GM08714 (cell line): ENCODE measurements at regions not wholly inside any gene's neighbourhood (a gene's known extent, or its start where the extent isn't known, plus 50 kb on each side); places are given as distances from the start of the nearest gene placed in this dataset.
"Not testable (repeated sequence)": the region's sequence is repeated elsewhere in the genome, so short reads cannot be mapped to it uniquely, and the experiment has no call there.

Experiments used
- H3K4me3 ChIP-seq: fragments of 200-500 bp; sonication (Bioruptor generic); 2 replicates; pipeline ENCODE4 v1.5.1; 2014; ENCODE audit warnings: mild to moderate bottlenecking, low read length, inconsistent platforms
- ZNF274 ChIP-seq: IDR thresholded peaks from 2 replicates; pipeline ENCODE4 v1.6.1; 2012; ENCODE audit warnings: mild to moderate bottlenecking, low read depth, low read length

DNA sequence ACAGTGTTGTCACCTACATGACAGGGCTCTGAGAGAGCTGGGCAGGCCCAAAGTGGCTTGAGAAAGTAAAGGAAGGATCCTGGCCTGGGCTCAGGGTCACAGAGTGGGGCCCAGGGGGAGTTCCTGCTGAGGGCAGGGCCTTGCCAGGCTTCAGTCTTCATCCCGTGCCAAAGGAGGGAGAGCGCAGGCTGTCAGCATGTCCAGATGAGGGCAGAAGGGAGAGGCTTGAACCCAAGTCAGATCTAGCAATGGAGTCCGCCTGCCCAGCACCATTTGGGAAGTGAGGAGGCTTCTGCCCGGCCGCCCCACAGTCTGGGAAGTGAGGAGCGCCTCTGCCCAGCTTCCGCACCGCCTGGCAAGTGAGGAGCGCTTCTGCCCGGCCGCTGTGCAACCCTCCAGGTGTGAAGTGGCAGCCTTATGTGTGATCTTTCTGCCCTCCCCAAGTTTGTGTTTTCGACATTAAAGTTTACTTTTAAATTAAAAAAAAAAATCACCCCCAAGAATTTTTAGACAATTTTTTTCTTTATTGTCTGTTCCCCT is 303.6 kb upstream of the PROK2 start:
- H3K4me3 ChIP-seq: no peak overlapping the region
- no peak for TF ChIP-seq ZNF274

DNA sequence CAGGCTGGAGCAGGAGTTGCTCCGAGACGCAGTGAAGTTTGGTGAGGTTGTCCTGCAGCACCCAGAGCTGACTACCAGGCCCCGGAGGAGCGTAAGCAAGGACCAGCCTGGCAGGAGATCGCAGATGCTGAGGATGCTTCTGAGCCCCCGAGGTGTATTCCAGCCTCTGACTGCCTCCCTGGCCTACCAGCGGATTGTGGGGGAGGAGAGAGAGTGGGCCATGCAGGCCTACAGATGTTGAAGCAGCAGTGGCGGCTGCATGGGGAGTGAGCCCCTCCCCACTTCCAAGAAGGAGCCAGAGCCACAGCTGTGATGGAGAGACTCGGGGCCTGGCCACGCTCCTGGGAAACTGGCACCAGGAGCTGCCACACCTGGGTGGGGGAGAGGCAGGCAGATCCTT is 302.5 kb upstream of the PROK2 start:
- no peak overlapping the region for H3K4me3 ChIP-seq
- no peak for TF ChIP-seq ZNF274

DNA sequence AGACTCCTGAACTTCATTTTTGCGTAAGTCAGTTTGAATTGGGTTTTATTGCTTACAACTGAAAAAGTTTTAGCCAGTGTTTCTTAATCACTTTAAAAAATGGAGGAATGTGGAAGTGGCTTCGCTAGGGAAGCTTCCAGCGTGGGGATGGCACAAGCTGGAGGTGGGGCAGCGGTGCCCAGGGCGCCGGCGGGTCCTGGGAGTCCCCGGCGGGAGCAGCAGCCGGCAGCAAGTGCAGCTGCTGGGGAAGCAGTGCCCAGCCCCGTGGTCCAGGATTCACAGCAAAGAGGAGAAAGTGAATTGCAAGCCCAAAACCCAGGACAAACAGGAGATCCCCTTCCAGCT is 301.8 kb upstream of the PROK2 start:
- no peak for TF ChIP-seq ZNF274
- no peak overlapping the region for H3K4me3 ChIP-seq

DNA sequence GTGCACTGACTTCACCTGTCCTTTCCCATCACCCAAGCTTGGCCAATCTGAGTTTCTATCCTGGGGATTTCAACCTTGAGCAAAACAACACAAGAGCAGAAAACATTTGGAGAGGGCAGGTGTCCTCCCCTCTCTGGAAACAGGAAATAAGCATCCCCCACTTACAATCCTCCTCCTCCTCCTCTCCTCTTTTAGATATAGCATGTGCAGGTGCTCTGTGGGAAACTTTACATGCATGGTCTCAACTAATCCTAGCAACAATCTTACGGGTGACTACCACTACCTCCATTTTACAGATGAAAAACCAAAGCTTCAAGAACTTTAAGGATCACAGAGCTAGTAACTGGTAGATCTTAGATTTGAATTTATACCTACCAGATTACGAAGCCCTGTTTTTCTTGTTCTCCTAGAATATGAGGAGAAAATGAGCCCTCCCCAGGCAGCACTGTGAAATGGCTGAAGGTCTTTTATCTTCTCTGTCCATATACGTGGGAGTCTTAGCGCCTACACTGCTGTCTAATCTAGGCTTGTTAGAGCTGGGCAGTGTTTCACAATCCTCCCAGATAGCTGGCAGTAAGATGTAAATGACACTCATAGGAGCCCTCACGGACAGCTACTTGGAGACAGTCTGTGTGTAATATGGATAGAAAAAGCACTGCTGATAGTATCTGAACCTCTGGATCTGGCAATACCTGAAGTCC is 301.2 kb upstream of the PROK2 start:
- H3K4me3 ChIP-seq: no peak overlapping the region
- no peak for TF ChIP-seq ZNF274

DNA sequence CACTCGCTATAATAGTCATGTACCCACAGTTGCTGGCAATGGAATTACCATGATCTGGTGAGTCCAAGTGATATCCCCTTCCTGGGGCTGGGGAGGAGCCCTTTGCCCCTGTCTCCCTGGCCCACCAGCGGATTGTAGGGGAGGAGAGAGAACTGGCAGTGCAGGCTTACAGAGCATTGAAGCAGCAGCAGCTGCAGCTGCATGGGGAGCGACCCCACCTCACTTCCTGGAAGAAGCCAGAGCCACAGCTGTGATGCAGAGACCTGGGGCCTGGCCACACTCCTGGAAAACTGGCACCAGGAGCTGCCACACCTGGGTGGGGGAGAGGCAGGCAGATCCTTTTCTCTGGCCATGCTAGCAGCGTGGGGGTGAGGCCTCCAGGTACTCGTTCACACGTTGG is 300.1 kb upstream of the PROK2 start:
- TF ChIP-seq ZNF274: no peak
- H3K4me3 ChIP-seq: no peak overlapping the region

DNA sequence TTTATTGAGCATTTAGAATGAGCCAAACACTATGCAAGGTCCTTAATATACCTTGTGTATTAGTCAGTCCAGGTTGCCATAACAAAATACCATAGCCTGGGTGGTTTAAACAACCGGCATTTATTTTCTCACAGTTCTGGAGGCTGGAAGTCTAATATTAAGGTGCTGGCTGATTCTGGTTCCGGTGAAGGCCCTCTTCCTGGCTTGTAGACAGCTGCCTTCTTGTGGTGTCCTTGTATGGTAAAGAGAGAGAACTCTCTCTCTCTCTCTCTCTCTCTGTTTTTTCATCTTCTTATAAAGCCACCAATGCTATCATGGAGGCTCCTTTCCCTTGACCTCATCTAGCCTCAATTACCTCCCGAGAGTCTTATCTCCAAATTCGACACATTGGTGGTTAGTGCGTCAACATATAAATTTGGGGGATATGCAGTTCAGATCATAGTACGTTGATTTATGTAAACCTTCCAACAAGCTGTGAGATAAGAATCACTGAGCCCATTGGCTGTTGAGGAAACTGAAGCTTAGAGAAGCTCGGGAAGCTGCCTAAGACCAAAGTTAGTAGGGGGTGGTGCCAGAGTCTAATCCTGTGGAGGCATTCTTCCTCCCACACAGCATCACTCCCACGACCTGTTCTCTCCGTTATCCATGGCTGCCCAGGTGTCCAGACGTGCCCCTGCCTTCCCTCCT is 298.0 kb upstream of the PROK2 start:
- H3K4me3 ChIP-seq: no peak overlapping the region
- TF ChIP-seq ZNF274: no peak

DNA sequence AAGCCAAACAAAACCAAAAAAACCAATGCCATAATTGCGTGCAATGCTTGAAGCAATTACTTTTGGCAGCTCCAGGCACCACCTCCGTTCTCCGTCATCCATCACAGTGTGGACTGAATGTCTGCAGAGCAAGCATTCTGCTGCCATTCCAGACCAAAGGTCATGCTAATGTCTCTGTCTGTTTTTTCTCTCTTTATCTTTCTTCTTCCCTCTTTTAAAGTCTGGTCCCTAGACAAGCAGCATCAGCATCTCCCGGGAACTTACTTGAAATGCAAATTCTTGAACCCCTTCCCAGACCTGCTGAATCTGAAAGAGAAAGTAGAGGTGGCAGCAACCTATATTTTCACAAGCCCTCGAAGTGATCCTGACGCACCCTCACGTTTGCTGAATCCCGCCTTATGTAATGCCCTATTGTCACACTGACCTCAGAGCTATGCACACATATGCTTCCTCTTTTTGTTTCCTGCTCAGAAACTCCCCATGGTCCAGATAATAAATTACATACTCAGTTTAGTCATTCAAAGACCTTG is 297.3 kb upstream of the PROK2 start:
- no peak for TF ChIP-seq ZNF274
- peak overlapping the region; percentile 28; the same call in 1 of the 2 replicates for H3K4me3 ChIP-seq

DNA sequence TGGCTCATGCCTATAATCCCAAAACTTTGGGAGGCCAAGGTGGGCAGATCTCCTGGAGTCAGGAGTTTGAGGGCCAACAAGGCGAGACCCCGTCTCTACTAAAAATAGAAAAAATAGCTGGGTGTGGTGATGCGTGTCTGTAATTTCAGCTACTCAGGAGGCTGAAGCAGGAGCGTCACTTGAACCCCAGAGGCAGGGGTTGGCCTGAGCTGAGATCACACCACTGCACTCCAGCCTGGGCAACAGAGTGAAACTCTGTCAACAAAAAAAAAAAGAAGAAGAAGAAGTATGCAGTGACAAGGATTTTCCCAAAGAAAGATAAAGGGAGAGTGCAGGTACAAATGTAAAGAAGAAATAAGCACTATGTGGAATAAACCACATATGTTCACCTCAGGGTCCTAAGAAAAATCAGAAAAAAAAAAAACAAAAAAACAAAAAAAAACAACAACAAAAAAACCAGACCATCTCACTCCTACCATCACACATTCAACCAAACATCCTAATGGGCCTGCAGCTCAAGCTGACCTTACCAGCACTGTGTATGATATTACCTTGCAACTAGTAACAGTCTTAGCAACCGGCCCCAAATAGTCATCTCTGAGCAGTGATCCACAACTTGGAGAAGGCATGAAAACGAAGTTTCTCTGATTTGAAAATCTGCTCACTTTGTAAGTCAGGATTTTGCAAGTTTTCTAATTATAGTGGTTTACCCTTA is 296.7 kb upstream of the PROK2 start:
- no peak for TF ChIP-seq ZNF274
- no peak overlapping the region; the same call in 1 of the 2 replicates for H3K4me3 ChIP-seq

DNA sequence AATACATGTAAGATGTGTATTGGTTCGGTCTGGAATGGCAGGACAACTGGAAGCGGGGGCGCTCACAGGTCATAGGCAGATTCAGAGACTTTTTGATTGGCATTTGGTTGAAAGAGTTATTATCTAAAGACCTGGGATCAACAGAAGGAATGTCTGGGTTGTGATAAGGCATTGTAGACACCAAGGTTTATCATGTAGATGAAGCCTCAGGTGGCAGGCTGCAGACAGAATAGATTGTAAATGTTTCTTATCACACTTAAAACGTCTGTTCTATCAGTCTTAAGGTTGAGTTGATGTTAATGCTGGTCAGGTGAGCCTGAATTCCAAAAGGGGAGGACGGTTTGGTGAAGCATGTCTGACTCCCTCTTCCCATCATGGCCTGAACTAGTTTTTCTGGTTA is 295.9 kb upstream of the PROK2 start:
- TF ChIP-seq ZNF274: no peak
- no peak overlapping the region for H3K4me3 ChIP-seq

DNA sequence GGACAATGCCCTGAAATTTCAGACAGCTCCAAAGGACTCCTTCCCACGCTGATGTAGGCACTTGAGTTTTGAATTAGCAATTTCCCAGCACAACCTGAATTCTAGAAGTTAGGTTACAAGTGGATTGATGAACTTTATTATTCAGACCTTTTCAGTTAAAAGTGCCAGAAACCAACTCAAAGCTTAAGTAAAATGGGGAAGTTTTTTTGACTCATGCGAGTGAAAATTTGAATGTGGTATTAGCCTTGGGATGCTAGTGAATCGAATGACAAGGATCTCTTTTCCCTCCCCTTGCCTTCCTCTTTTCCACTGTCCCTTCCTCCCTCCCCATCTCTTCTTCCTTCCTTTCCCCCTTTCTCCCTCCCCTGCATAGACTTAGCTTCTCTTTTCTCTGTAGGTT is 295.1 kb upstream of the PROK2 start:
- no peak overlapping the region for H3K4me3 ChIP-seq
- no peak for TF ChIP-seq ZNF274

DNA sequence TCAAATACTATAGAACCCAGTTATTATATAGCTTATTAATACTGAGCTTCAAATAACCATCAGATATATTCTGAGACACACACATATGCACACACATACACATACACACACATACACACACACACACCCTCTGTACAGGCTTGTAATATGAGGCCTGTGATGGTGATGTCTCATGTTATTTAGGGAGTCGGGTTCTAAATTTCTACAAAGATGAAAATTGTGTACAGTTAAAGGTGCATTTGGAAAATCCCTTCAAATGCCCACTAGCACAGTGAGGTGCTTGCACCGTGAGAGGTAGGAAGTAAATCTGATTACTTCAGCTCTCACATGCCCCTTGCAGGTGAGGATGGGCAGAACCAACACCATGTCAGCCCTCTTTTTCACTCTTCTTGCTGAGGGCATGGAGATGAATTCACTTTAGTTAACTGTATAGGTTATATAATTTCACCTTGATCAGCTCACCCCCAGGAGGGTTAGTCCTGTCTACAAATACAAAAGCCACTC is 294.5 kb upstream of the PROK2 start:
- TF ChIP-seq ZNF274: no peak
- H3K4me3 ChIP-seq: no peak overlapping the region

DNA sequence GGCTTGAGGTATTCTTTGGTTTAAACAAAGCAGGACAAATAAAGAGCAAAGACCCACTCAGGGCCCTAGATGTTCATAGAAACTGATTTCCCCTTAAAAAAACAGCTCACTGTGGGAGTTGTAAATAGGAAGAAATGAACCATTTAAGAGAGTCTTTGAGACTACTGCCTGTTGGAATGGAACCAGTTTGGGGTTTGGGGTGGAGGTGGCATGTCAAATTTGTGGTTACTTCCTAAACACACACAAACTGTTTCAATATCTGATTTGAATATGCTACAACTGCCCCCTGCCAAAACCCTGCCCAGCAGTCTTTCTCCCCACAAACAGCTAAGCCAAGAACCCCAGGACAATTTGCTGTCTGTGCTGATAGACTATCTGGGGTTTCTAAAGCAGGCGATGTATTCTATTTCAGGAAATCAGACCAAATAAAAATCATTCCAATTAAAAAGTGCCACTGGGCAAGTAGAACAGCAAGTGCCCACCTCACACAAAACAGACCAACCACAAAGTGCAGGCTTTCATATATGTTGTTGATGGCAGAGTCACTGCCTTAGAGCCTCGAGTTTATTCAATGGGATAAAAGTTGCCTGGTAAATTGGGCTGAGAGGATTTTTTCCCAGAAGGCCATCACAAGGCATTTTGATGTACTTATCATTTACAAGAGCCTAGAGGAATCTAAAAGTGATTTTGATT is 293.9 kb upstream of the PROK2 start:
- H3K4me3 ChIP-seq: no peak overlapping the region; the same call in 1 of the 2 replicates
- no peak for TF ChIP-seq ZNF274

DNA sequence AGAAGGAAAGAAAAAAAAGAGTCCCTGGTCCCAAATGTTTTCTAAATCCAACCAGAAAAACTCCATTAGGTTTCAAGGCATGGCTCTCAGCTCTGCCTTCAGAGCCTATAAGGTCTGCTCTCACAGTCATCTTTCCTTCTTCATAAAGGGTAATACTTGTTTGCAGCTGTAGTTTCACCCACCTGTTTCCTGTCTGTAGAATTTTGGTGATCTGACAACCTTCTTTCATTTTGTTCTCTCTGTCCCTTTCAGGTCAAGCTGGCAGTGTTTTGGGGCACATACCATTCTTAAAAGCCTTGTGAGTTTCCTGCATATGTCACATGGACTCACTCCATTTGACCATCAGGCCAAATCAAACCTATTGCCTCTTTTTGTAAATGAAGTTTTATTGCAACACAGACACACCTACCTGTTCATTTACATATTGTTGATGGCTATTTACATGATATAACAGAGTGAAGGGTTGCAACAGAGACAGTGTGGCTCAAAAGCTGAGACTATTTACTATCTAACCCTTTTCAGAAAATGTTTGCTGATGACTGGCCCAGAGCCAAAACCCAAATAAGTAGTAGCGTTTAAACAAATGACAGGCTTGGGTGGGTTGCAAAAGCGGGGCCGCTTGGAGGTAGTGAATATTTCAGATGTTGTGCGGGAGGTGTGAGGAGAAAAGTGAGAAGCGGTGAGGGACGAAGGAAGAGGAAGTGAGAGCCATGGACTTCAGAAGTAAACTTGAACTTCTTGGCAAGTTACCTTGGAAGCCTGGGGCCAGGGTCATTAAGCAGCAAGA is 292.7 kb upstream of the PROK2 start:
- H3K4me3 ChIP-seq: peak overlapping the region; percentile 39; the same call in 1 of the 2 replicates
- no peak for TF ChIP-seq ZNF274

DNA sequence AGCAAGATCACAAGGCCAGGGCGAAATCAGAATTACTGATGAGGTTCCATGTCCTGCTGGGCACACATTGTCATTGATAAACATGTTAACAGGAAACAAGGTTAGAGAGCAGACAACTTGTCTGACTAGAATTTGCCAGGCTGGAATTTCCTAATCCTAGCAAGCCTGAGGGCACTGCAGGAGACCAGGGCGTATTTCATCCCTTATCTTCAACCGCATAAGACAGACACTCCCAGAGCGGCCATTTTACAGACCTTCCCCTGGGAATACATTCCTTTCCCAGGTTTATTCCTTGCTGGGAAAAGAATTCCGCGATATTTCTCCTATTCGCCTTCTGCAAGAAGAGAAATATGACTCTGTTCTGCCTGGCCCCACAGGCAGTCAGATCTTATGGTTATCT is 290.9 kb upstream of the PROK2 start:
- not testable (repeated sequence) for H3K4me3 ChIP-seq
